ENCODE measurements at regions not wholly inside any gene's neighbourhood (a gene's known extent, or its start where the extent isn't known, plus 50 kb on each side); places are given as distances from the start of the nearest gene placed in this dataset.

- Histone ChIP-seq H3K36me3 (ENCODE audit: control insufficient read depth in 1 of 2, insufficient read depth in 2 of 2, low read length in 2 of 2) (no peaks in the 10 kb centered on the region), H2AFZ (ENCODE audit: insufficient read depth, low read length, poor library complexity) (no peak overlapping the region), H3K9ac (ENCODE audit: low read length) (no peak overlapping the region), H3K27me3 (ENCODE audit: insufficient read depth, low read length) (no peaks in the 10 kb centered on the region), H3K4me3 (ENCODE audit: low read depth, low read length) (no peak overlapping the region), H3K4me2 (ENCODE audit: low read length) (no peak overlapping the region), H4K12ac (ENCODE audit: low read depth, low read length) (no peak overlapping the region), H3K4me1 (ENCODE audit: control insufficient read depth in 1 of 2, insufficient read depth in 2 of 2, low read length in 2 of 2) (peaks cover 8 to 20% of the 10 kb centered on the region in 2 experiments), H3K4ac (ENCODE audit: low read depth, low read length) (no peak overlapping the region), H2BK12ac (ENCODE audit: low read length) (peak overlapping the region; percentile 15), H3K18ac (ENCODE audit: low read length) (no peak overlapping the region), H2BK120ac (ENCODE audit: insufficient read depth, low read length, poor library complexity) (peak overlapping the region; percentile 46), H3K79me2 (ENCODE audit: control insufficient read depth, insufficient read depth, low read length, poor library complexity) (no peaks in the 10 kb centered on the region), H3K27ac (ENCODE audit: low read depth, low read length) (no peak overlapping the region), H2AK5ac (ENCODE audit: low read length) (no peak overlapping the region), H2BK5ac (ENCODE audit: low read depth, low read length, poor library complexity) (no peak overlapping the region), H4K91ac (ENCODE audit: low read depth, low read length) (peak overlapping the region; percentile 27), H3K9me3 (ENCODE audit: insufficient read depth, low read depth, low read length) (no peaks in the 10 kb centered on the region), H4K8ac (ENCODE audit: low read depth, low read length) (no peak overlapping the region), H3K79me1 (ENCODE audit: low read length) (peaks cover 9% of the 10 kb centered on the region), H3K14ac (ENCODE audit: low read length) (no peak overlapping the region), H3K23ac (ENCODE audit: low read length) (no peak overlapping the region)
- no peak for DNase-seq
- WGBS (ENCODE audit: extremely low coverage, insufficient coverage, insufficient read length), result no CpG with 5 or more reads among the region's 8 CpGs
Measured at GRCh38 chr18:24561369-24561965, 101.0 kb downstream of the HRH4 start.

- no CpG with 5 or more reads among the region's 4 CpGs for WGBS (ENCODE audit: extremely low coverage, insufficient coverage, insufficient read length)
- Histone ChIP-seq H4K8ac (ENCODE audit: low read depth, low read length) (peak overlapping the region; percentile 25), H2BK12ac (ENCODE audit: low read length) (no peak overlapping the region), H3K36me3 (ENCODE audit: control insufficient read depth in 1 of 2, insufficient read depth in 2 of 2, low read length in 2 of 2) (no peaks in the 10 kb centered on the region), H2BK120ac (ENCODE audit: insufficient read depth, low read length, poor library complexity) (no peak overlapping the region), H3K4me2 (ENCODE audit: low read length) (no peak overlapping the region), H4K91ac (ENCODE audit: low read depth, low read length) (no peak overlapping the region), H3K18ac (ENCODE audit: low read length) (no peak overlapping the region), H2BK5ac (ENCODE audit: low read depth, low read length, poor library complexity) (no peak overlapping the region), H2AFZ (ENCODE audit: insufficient read depth, low read length, poor library complexity) (no peak overlapping the region), H3K79me1 (ENCODE audit: low read length) (peaks cover 6% of the 10 kb centered on the region), H3K9me3 (ENCODE audit: insufficient read depth, low read depth, low read length) (no peaks in the 10 kb centered on the region), H3K14ac (ENCODE audit: low read length) (no peak overlapping the region), H3K27ac (ENCODE audit: low read depth, low read length) (peak overlapping the region; percentile 60), H3K4me3 (ENCODE audit: low read depth, low read length) (no peak overlapping the region), H3K4ac (ENCODE audit: low read depth, low read length) (no peak overlapping the region), H3K23ac (ENCODE audit: low read length) (no peak overlapping the region), H3K79me2 (ENCODE audit: control insufficient read depth, insufficient read depth, low read length, poor library complexity) (no peaks in the 10 kb centered on the region), H2AK5ac (ENCODE audit: low read length) (no peak overlapping the region), H4K12ac (ENCODE audit: low read depth, low read length) (no peak overlapping the region), H3K4me1 (ENCODE audit: control insufficient read depth in 1 of 2, insufficient read depth in 2 of 2, low read length in 2 of 2) (peaks cover 6 to 10% of the 10 kb centered on the region in 2 experiments), H3K27me3 (ENCODE audit: insufficient read depth, low read length) (no peaks in the 10 kb centered on the region), H3K9ac (ENCODE audit: low read length) (no peak overlapping the region)
- DNase-seq, result peak; percentile 11 to 42
Measured at GRCh38 chr18:24567199-24567598, 106.8 kb downstream of the HRH4 start.

GRCh38 chr18:24570716-24571115 lies 110.3 kb downstream of the HRH4 start:
- H3K27ac ChIP-seq (ENCODE audit: low read depth, low read length), result no peak overlapping the region
- H3K23ac ChIP-seq (ENCODE audit: low read length), result no peak overlapping the region
- no peak overlapping the region for H3K4me2 ChIP-seq (ENCODE audit: low read length)
- H2AFZ ChIP-seq (ENCODE audit: insufficient read depth, low read length, poor library complexity), result no peak overlapping the region
- H4K12ac ChIP-seq (ENCODE audit: low read depth, low read length), result no peak overlapping the region
- H4K8ac ChIP-seq (ENCODE audit: low read depth, low read length), result no peak overlapping the region
- no peaks in the 10 kb centered on the region for H3K27me3 ChIP-seq (ENCODE audit: insufficient read depth, low read length)
- H2BK12ac ChIP-seq (ENCODE audit: low read length), result no peak overlapping the region
- no peak overlapping the region for H3K14ac ChIP-seq (ENCODE audit: low read length)
- no CpG with 5 or more reads among the region's 4 CpGs for WGBS (ENCODE audit: extremely low coverage, insufficient coverage, insufficient read length)
- H3K18ac ChIP-seq (ENCODE audit: low read length), result no peak overlapping the region
- no peaks in the 10 kb centered on the region for H3K36me3 ChIP-seq (ENCODE audit: control insufficient read depth in 1 of 2, insufficient read depth in 2 of 2, low read length in 2 of 2)
- no peak overlapping the region for H3K4me3 ChIP-seq (ENCODE audit: low read depth, low read length)
- peaks cover 4 to 7% of the 10 kb centered on the region in 2 experiments for H3K4me1 ChIP-seq (ENCODE audit: control insufficient read depth in 1 of 2, insufficient read depth in 2 of 2, low read length in 2 of 2)
- H3K9ac ChIP-seq (ENCODE audit: low read length), result no peak overlapping the region
- no peak overlapping the region for H2BK5ac ChIP-seq (ENCODE audit: low read depth, low read length, poor library complexity)
- no peak overlapping the region for H3K4ac ChIP-seq (ENCODE audit: low read depth, low read length)
- no peak overlapping the region for H2BK120ac ChIP-seq (ENCODE audit: insufficient read depth, low read length, poor library complexity)
- no peaks in the 10 kb centered on the region for H3K79me2 ChIP-seq (ENCODE audit: control insufficient read depth, insufficient read depth, low read length, poor library complexity)
- peaks cover 2% of the 10 kb centered on the region for H3K79me1 ChIP-seq (ENCODE audit: low read length)
- no peak overlapping the region for H4K91ac ChIP-seq (ENCODE audit: low read depth, low read length)
- no peak for DNase-seq
- H3K9me3 ChIP-seq (ENCODE audit: insufficient read depth, low read depth, low read length), result peaks cover 2% of the 10 kb centered on the region
- H2AK5ac ChIP-seq (ENCODE audit: low read length), result no peak overlapping the region

GRCh38 chr18:24582771-24583170 lies 122.3 kb downstream of the HRH4 start:
- H3K9ac ChIP-seq (ENCODE audit: low read length), result no peak overlapping the region
- no peaks in the 10 kb centered on the region for H3K27me3 ChIP-seq (ENCODE audit: insufficient read depth, low read length)
- H3K4me2 ChIP-seq (ENCODE audit: low read length), result no peak overlapping the region
- H2AK5ac ChIP-seq (ENCODE audit: low read length), result no peak overlapping the region
- H4K12ac ChIP-seq (ENCODE audit: low read depth, low read length), result no peak overlapping the region
- H2AFZ ChIP-seq (ENCODE audit: insufficient read depth, low read length, poor library complexity), result no peak overlapping the region
- H3K4me3 ChIP-seq (ENCODE audit: low read depth, low read length), result no peak overlapping the region
- no peak overlapping the region for H2BK12ac ChIP-seq (ENCODE audit: low read length)
- no peak overlapping the region for H2BK120ac ChIP-seq (ENCODE audit: insufficient read depth, low read length, poor library complexity)
- H2BK5ac ChIP-seq (ENCODE audit: low read depth, low read length, poor library complexity), result no peak overlapping the region
- H3K27ac ChIP-seq (ENCODE audit: low read depth, low read length), result no peak overlapping the region
- H4K91ac ChIP-seq (ENCODE audit: low read depth, low read length), result no peak overlapping the region
- no peaks in the 10 kb centered on the region for H3K9me3 ChIP-seq (ENCODE audit: insufficient read depth, low read depth, low read length)
- no peak overlapping the region for H3K23ac ChIP-seq (ENCODE audit: low read length)
- no peak overlapping the region for H3K14ac ChIP-seq (ENCODE audit: low read length)
- no peak overlapping the region for H3K4ac ChIP-seq (ENCODE audit: low read depth, low read length)
- H3K36me3 ChIP-seq (ENCODE audit: control insufficient read depth in 1 of 2, insufficient read depth in 2 of 2, low read length in 2 of 2), result no peaks in the 10 kb centered on the region
- no CpG with 5 or more reads among the region's 5 CpGs for WGBS (ENCODE audit: extremely low coverage, insufficient coverage, insufficient read length)
- H3K18ac ChIP-seq (ENCODE audit: low read length), result no peak overlapping the region
- no peak overlapping the region for H4K8ac ChIP-seq (ENCODE audit: low read depth, low read length)
- no peaks in the 10 kb centered on the region for H3K79me1 ChIP-seq (ENCODE audit: low read length)
- no peaks in the 10 kb centered on the region for H3K79me2 ChIP-seq (ENCODE audit: control insufficient read depth, insufficient read depth, low read length, poor library complexity)
- peaks cover 0 to 3% of the 10 kb centered on the region in 2 experiments for H3K4me1 ChIP-seq (ENCODE audit: control insufficient read depth in 1 of 2, insufficient read depth in 2 of 2, low read length in 2 of 2)
- no peak for DNase-seq
